ENCODE measurements at regions not wholly inside any gene's neighbourhood (a gene's known extent, or its start where the extent isn't known, plus 50 kb on each side); places are given as distances from the start of the nearest gene placed in this dataset.
A peak's percentile ranks its signal among the peaks of the same experiment; 100 is the strongest.

DNA sequence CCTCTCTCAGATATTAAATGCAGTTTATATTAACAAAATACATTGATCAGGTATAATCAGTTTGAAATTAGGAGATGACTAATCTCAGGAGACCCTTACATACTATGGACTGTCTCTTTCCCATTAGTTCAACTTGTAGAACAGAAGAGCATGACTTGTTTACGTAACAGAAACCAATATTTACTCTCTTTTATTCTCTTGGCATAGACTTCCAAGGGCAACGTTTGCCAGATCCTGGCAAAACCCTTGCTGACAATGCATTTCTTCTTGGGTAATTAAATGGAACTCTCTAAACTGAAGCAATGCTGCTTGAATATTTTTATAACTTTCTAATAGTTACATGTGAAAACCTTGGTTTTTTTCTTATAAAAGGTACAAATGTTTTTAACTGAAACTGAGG lies 68.3 kb upstream of the MYO16 start:
- DNase-seq = peak in 1 of 6 donors; percentile 4
- intact Hi-C loops (cut with DNase I) = no loop called here
- H3K4me3 ChIP-seq = no peak overlapping the region
- no peaks in the 10 kb centered on the region for H3K27me3 ChIP-seq
- TF ChIP-seq, protein P1, sequence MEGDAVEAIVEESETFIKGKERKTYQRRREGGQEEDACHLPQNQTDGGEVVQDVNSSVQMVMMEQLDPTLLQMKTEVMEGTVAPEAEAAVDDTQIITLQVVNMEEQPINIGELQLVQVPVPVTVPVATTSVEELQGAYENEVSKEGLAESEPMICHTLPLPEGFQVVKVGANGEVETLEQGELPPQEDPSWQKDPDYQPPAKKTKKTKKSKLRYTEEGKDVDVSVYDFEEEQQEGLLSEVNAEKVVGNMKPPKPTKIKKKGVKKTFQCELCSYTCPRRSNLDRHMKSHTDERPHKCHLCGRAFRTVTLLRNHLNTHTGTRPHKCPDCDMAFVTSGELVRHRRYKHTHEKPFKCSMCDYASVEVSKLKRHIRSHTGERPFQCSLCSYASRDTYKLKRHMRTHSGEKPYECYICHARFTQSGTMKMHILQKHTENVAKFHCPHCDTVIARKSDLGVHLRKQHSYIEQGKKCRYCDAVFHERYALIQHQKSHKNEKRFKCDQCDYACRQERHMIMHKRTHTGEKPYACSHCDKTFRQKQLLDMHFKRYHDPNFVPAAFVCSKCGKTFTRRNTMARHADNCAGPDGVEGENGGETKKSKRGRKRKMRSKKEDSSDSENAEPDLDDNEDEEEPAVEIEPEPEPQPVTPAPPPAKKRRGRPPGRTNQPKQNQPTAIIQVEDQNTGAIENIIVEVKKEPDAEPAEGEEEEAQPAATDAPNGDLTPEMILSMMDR (IDR thresholded peaks at IDR 0.05) = no peak
- H3K27ac ChIP-seq = no peak overlapping the region
- WGBS, 2 donors = 9 to 12% methylated on average over 2 of the region's 2 CpGs
- H3K36me3 ChIP-seq = no peaks in the 10 kb centered on the region
- peak in 3 of 4 donors; percentile 25 to 72 (median 62) for ATAC-seq
- H3K9me3 ChIP-seq = no peaks in the 10 kb centered on the region
- no peak for FAIRE-seq
- H3K4me1 ChIP-seq = no peaks in the 10 kb centered on the region

DNA sequence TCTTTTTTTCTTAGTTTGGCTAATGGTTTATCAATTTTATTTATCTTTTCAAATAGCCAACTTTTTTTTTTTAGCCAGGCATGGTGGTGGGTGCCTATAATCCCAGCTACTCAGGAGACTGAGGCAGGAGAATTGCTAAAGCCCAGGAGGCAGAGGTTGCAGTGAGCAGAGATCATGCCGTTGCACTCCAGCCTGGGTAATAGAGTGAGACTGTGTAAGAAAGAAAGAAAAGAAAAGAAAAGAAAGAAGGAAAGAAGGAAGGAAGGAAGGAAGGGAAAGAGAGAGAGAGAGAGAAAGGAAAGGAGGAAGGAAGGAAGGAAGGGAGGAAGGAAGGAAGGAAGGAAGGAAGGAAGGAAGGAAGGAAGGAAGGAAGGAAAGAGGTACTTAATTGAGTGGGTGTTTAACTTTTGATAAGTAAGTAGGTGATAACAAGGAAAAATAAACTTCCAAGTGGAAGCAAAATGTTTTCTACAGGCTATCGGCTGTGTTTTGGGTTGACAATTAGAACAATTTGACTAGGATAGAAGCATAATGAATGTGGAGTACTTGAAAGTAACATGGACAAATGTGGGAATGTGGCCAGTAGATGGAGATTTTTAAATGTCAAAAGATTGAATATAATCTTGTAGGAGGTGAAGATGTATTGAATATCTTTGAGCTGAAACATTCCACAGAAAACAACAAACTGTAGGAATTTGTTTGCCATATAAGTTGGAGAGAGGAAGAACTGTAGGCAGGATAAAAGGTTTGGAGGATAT lies 62.8 kb upstream of the MYO16 start:
- no peaks in the 10 kb centered on the region for H3K36me3 ChIP-seq
- no peak overlapping the region for H3K27ac ChIP-seq
- no peak overlapping the region for H3K4me3 ChIP-seq
- H3K27me3 ChIP-seq = no peaks in the 10 kb centered on the region
- no peak for DNase-seq
- intact Hi-C loops (cut with DNase I) = no loop called here
- no peaks in the 10 kb centered on the region for H3K4me1 ChIP-seq
- TF ChIP-seq, protein P1 (IDR thresholded peaks at IDR 0.05) = no peak
- H3K9me3 ChIP-seq = no peaks in the 10 kb centered on the region
- no peak for ATAC-seq
- WGBS, 2 donors = 54 to 58% methylated on average over 2 of the region's 2 CpGs
- FAIRE-seq = no peak

DNA sequence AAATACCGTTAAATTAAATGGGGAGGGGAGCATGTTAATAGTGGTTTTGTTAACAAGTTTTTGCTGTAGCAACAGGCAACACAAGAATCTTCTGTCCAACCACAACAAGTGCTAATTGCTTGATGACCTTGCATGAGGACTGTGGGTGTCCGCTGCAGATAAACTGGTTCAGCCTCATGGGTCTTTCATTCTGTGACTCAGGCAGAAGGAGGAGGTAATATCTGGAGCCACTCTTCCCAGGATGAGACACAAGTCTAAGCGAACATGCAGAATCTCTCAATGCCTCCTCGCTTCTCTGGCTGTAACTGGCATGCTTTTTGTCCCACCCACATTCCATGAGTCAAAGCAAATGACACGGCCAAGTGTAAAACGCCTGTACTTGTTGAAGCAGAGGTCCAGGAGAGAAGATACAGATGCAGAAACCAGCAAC lies 56.6 kb upstream of the MYO16 start:
- Histone ChIP-seq H3K36me3 (no peaks in the 10 kb centered on the region), H3K4me1 (no peaks in the 10 kb centered on the region), H3K4me3 (no peak overlapping the region), H3K9me3 (no peaks in the 10 kb centered on the region), H3K27me3 (no peaks in the 10 kb centered on the region), H3K27ac (no peak overlapping the region)
- TF ChIP-seq, protein P1 (IDR thresholded peaks at IDR 0.05) = no peak
- WGBS, 2 donors = 53 to 54% methylated on average over 6 of the region's 6 CpGs
- DNase-seq (no peak), FAIRE-seq (no peak), ATAC-seq (no peak)
- intact Hi-C loops (cut with DNase I) = no loop called here

DNA sequence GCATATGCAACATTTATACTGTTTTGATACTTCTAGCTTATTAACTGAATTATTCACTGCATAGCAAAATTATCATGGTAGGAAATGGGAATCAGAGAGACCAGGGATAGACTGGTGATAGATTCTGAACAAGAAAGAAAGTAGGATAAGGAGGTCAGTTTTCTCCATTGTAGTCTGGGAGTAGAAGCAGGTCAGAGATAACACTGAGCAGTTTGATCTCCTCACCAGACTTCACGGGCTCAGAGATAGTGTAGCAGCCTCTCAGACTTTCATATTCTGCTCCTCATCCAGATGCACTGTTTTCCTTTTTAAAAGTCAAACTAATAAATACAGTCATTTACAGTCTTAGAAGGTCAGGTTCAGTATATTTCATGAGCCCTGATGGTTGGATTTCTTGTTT lies 56.0 kb upstream of the MYO16 start:
- intact Hi-C loops (cut with DNase I) = no loop called here
- Histone ChIP-seq H3K36me3 (no peaks in the 10 kb centered on the region), H3K4me3 (no peak overlapping the region), H3K4me1 (no peaks in the 10 kb centered on the region), H3K27me3 (no peaks in the 10 kb centered on the region), H3K27ac (no peak overlapping the region), H3K9me3 (no peaks in the 10 kb centered on the region)
- DNase-seq (no peak), FAIRE-seq (no peak), ATAC-seq (no peak)
- 19 to 30% methylated on average over 1 of the region's 1 CpG for WGBS, 2 donors
- TF ChIP-seq, protein P1 (IDR thresholded peaks at IDR 0.05) = no peak

DNA sequence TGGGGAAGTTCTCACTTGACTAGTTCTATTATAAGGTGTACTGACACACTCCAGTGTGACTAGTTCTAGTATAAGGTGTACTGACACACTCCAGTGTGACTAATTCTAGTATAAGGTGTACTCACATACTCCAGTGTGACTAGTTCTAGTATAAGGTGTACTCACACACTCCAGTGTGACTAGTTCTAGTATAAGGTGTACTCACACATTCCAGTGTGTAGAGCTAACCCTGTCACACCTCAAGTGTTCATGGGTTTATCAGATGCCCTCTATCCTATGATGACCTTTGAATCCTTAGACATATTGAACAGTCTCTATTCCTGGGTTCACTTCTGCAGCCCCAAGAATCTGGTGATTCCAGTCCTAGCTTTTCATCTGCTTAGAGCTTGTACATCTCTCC lies 54.6 kb upstream of the MYO16 start:
- Histone ChIP-seq H3K4me1 (no peaks in the 10 kb centered on the region), H3K27ac (no peak overlapping the region), H3K36me3 (no peaks in the 10 kb centered on the region), H3K27me3 (no peaks in the 10 kb centered on the region), H3K4me3 (no peak overlapping the region), H3K9me3 (no peaks in the 10 kb centered on the region)
- no peak for DNase-seq
- ATAC-seq = no peak
- no peak for FAIRE-seq
- intact Hi-C loops (cut with DNase I) = no loop called here
- TF ChIP-seq, protein P1 (IDR thresholded peaks at IDR 0.05) = no peak
